H9 (cell line): ENCODE measurements at regions not wholly inside any gene's neighbourhood (a gene's known extent, or its start where the extent isn't known, plus 50 kb on each side); places are given as distances from the start of the nearest gene placed in this dataset.

Experiments used
- DNase-seq: peaks from one replicate; pipeline ENCODE4 v3.0.0-alpha.2; 2017
- H2AFZ ChIP-seq: one replicate; pipeline ENCODE4 v1.6.1; 2013; ENCODE audit warnings: mild to moderate bottlenecking, low read length, control low read depth, moderate library complexity
- H2AK5ac ChIP-seq: 2 replicates; pipeline ENCODE4 v1.6.1; 2013; ENCODE audit warnings: low read length, control low read depth, mixed read lengths; ENCODE audit not compliant: insufficient read length
- H2BK120ac ChIP-seq: one replicate; pipeline ENCODE4 v1.6.1; 2013; ENCODE audit warnings: low read depth, mild to moderate bottlenecking, low read length, control low read depth, inconsistent platforms; ENCODE audit not compliant: poor library complexity, severe bottlenecking
- H2BK12ac ChIP-seq: 2 replicates; pipeline ENCODE4 v1.6.1; 2013; ENCODE audit warnings: low read length, control low read depth, mixed read lengths, low read depth; ENCODE audit not compliant: insufficient read length
- H2BK15ac ChIP-seq: 2 replicates; pipeline ENCODE4 v1.6.1; 2013; ENCODE audit warnings: low read depth, low read length, control low read depth
- H2BK20ac ChIP-seq: one replicate; pipeline ENCODE4 v1.6.1; 2013; ENCODE audit warnings: low read depth, mild to moderate bottlenecking, low read length, control low read depth, inconsistent platforms; ENCODE audit not compliant: poor library complexity, severe bottlenecking
- H2BK5ac ChIP-seq: 2 replicates; pipeline ENCODE4 v1.6.1; 2013; ENCODE audit warnings: low read length, control low read depth, mixed read lengths; ENCODE audit not compliant: insufficient read length
- H3K14ac ChIP-seq: 2 replicates; pipeline ENCODE4 v1.6.1; 2013; ENCODE audit warnings: low read length, control low read depth; ENCODE audit not compliant: insufficient read depth
- H3K18ac ChIP-seq: 2 replicates; pipeline ENCODE4 v1.6.1; 2013; ENCODE audit warnings: low read depth, mild to moderate bottlenecking, mixed read lengths, low read length, control low read depth; ENCODE audit not compliant: insufficient read length
- H3K23ac ChIP-seq: 2 replicates; pipeline ENCODE4 v1.6.1; 2013; ENCODE audit warnings: low read length, control low read depth, mixed read lengths, low read depth; ENCODE audit not compliant: insufficient read length
- H3K23me2 ChIP-seq: 2 replicates; pipeline ENCODE4 v1.6.1; 2013; ENCODE audit warnings: low read depth, mild to moderate bottlenecking, mixed read lengths, low read length, control low read depth; ENCODE audit not compliant: insufficient read length, poor library complexity, severe bottlenecking
- H3K27ac ChIP-seq: 2 replicates; pipeline ENCODE4 v1.5.1; 2013; ENCODE audit warnings: low read length, control low read depth, mixed read lengths, low read depth; ENCODE audit not compliant: insufficient read length
- H3K27me3 ChIP-seq: 2 replicates; pipeline ENCODE4 v1.6.1; 2013; ENCODE audit warnings: low read length, control low read depth, inconsistent platforms; ENCODE audit not compliant: insufficient read depth
- H3K4ac ChIP-seq: 2 replicates; pipeline ENCODE4 v1.6.1; 2013; ENCODE audit warnings: low read depth, mild to moderate bottlenecking, control low read depth, inconsistent platforms, low read length, moderate library complexity
- H3K4me1 ChIP-seq: 2 replicates; pipeline ENCODE4 v1.6.1; 2013; ENCODE audit warnings: low read length, control low read depth, inconsistent platforms; ENCODE audit not compliant: insufficient read depth
- H3K4me2 ChIP-seq: 2 replicates; pipeline ENCODE4 v1.6.1; 2013; ENCODE audit warnings: low read length, control low read depth, mixed read lengths; ENCODE audit not compliant: insufficient read length, insufficient read depth
- H3K56ac ChIP-seq: 2 replicates; pipeline ENCODE4 v1.6.1; 2013; ENCODE audit warnings: low read depth, mild to moderate bottlenecking, mixed read lengths, low read length, control low read depth; ENCODE audit not compliant: insufficient read length
- H3K79me1 ChIP-seq: 2 replicates; pipeline ENCODE4 v1.6.1; 2013; ENCODE audit warnings: low read depth, mild to moderate bottlenecking, moderate library complexity, low read length, control low read depth, inconsistent platforms; ENCODE audit not compliant: insufficient read depth, poor library complexity, severe bottlenecking
- H3K79me2 ChIP-seq: 2 replicates; pipeline ENCODE4 v1.6.1; 2013; ENCODE audit warnings: low read length, control low read depth, inconsistent platforms; ENCODE audit not compliant: insufficient read depth
- H3K9ac ChIP-seq: 2 replicates; pipeline ENCODE4 v1.6.1; 2013; ENCODE audit warnings: low read length, control low read depth, mixed read lengths; ENCODE audit not compliant: insufficient read length; ENCODE audit errors: extremely low read depth
- H3K9me3 ChIP-seq: one replicate; pipeline ENCODE4 v1.6.1; 2013; ENCODE audit warnings: low read depth, low read length, inconsistent platforms; ENCODE audit not compliant: control insufficient read depth
- H3T11ph ChIP-seq: one replicate; pipeline ENCODE4 v1.6.1; 2013; ENCODE audit warnings: mild to moderate bottlenecking, low read length, control low read depth, inconsistent platforms
- H4K20me1 ChIP-seq: one replicate; pipeline ENCODE4 v1.6.1; 2013; ENCODE audit not compliant: control insufficient read depth, insufficient read length, insufficient read depth
- H4K5ac ChIP-seq: 2 replicates; pipeline ENCODE4 v1.6.1; 2013; ENCODE audit warnings: low read depth, mild to moderate bottlenecking, mixed read lengths, low read length, control low read depth; ENCODE audit not compliant: insufficient read length
- H4K8ac ChIP-seq: replicated peaks from 2 replicates; pipeline ENCODE4 v1.6.1; 2013; ENCODE audit warnings: low read length, control low read depth, mixed read lengths, low read depth; ENCODE audit not compliant: insufficient read length
- H4K91ac ChIP-seq: 2 replicates; pipeline ENCODE4 v1.6.1; 2013; ENCODE audit warnings: low read depth, mild to moderate bottlenecking, moderate library complexity, mixed read lengths, low read length, control low read depth; ENCODE audit not compliant: insufficient read length
- H3K27ac Mint-ChIP-seq, 3 experiments: 2 replicates in 2 of 3; 3 replicates in 1 of 3; pipeline ENCODE4 v1.8.0; 2020 to 2021; ENCODE audit warnings: mixed read lengths in 3 of 3, mild to moderate bottlenecking in 1 of 3, moderate library complexity in 1 of 3
- H3K27me3 Mint-ChIP-seq: 2 replicates; pipeline ENCODE4 v1.8.0; 2021; ENCODE audit warnings: low read depth, mild to moderate bottlenecking, moderate library complexity, mixed read lengths
- H3K36me3 Mint-ChIP-seq, 3 experiments: 2 replicates in 2 of 3; 3 replicates in 1 of 3; pipeline ENCODE4 v1.8.0; 2020 to 2021; ENCODE audit warnings: low read depth in 3 of 3, mixed read lengths in 3 of 3; ENCODE audit not compliant: insufficient read depth in 1 of 3
- H3K4me1 Mint-ChIP-seq, 2 experiments: 2 replicates each; pipeline ENCODE4 v1.8.0; 2020; ENCODE audit warnings: mixed read lengths in 2 of 2
- H3K4me3 Mint-ChIP-seq, 2 experiments: 2 replicates in 1 of 2; 3 replicates in 1 of 2; pipeline ENCODE4 v1.8.0; 2020 to 2021; ENCODE audit warnings: mild to moderate bottlenecking in 2 of 2, mixed read lengths in 2 of 2, moderate library complexity in 1 of 2
- H3K9me3 Mint-ChIP-seq, 2 experiments: 2 replicates in 1 of 2; 3 replicates in 1 of 2; pipeline ENCODE4 v1.8.0; 2020; ENCODE audit warnings: mild to moderate bottlenecking in 2 of 2, mixed read lengths in 2 of 2, moderate library complexity in 1 of 2
- WGBS: extraction: QIAGEN DNeasy Blood & Tissue Kit; methylation state at CpG from one replicate; pipeline ENCODE4 v1.1.7; 2013; ENCODE audit warnings: missing lambda C conversion rate, low lambda C conversion rate, mixed read lengths; ENCODE audit not compliant: insufficient read length; ENCODE audit errors: extremely low coverage; 5-methylcytosine and 5-hydroxymethylcytosine counted together
- TF ChIP-seq, protein P1 (sequence below): fragments of 200-600 bp; sonication (generic); conservative IDR thresholded peaks from 3 replicates; pipeline ENCODE4 v1.8.0; 2021; ENCODE audit warnings: antibody characterized with exemption, mild to moderate bottlenecking

DNA sequence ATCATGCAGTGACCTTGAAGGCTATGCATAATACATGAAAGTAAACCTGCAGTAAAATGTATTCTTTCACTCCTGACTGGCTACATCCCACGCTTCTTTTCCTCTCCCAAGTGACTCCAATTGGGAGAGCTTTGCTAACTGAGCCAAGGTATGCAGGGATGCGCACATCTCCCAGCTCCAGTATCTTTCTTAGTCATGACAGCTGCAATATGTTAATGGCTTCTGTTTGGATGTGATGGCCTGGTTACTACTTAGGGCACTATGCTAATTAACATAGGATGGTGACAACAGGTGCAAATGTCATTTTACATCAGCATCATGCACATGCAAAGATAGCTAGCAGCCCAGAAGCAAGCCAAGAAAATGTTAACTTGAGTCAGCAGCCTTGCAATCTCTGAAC lies 134.7 kb downstream of the POU4F1 start:
- H3K4ac ChIP-seq = no peak overlapping the region
- no peak overlapping the region for H2AFZ ChIP-seq
- H3K23ac ChIP-seq = no peak overlapping the region
- no peak overlapping the region for H2BK15ac ChIP-seq
- no peak overlapping the region for H3K9ac ChIP-seq
- TF ChIP-seq, protein P1, sequence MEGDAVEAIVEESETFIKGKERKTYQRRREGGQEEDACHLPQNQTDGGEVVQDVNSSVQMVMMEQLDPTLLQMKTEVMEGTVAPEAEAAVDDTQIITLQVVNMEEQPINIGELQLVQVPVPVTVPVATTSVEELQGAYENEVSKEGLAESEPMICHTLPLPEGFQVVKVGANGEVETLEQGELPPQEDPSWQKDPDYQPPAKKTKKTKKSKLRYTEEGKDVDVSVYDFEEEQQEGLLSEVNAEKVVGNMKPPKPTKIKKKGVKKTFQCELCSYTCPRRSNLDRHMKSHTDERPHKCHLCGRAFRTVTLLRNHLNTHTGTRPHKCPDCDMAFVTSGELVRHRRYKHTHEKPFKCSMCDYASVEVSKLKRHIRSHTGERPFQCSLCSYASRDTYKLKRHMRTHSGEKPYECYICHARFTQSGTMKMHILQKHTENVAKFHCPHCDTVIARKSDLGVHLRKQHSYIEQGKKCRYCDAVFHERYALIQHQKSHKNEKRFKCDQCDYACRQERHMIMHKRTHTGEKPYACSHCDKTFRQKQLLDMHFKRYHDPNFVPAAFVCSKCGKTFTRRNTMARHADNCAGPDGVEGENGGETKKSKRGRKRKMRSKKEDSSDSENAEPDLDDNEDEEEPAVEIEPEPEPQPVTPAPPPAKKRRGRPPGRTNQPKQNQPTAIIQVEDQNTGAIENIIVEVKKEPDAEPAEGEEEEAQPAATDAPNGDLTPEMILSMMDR = no peak
- no peaks in the 10 kb centered on the region for H3K9me3 ChIP-seq
- DNase-seq = no peak
- no peak overlapping the region for H3T11ph ChIP-seq
- no peak overlapping the region for H4K5ac ChIP-seq
- H3K18ac ChIP-seq = no peak overlapping the region
- no peaks in the 10 kb centered on the region for H3K4me1 ChIP-seq
- H3K79me2 ChIP-seq = no peaks in the 10 kb centered on the region
- H4K8ac ChIP-seq = no peak overlapping the region
- H2BK20ac ChIP-seq = no peak overlapping the region
- H3K79me1 ChIP-seq = no peaks in the 10 kb centered on the region
- H3K4me3 Mint-ChIP-seq = no peak overlapping the region
- H2BK120ac ChIP-seq = no peak overlapping the region
- H3K27ac ChIP-seq = no peak overlapping the region
- no CpG with 5 or more reads among the region's 2 CpGs for WGBS
- H3K23me2 ChIP-seq = no peaks in the 10 kb centered on the region
- H2BK5ac ChIP-seq = no peak overlapping the region
- no peaks in the 10 kb centered on the region for H4K20me1 ChIP-seq
- no peak overlapping the region for H3K4me2 ChIP-seq
- H2BK12ac ChIP-seq = no peak overlapping the region
- H3K56ac ChIP-seq = no peak overlapping the region
- no peak overlapping the region for H4K91ac ChIP-seq
- H3K9me3 Mint-ChIP-seq = no peaks in the 10 kb centered on the region
- H3K27ac Mint-ChIP-seq = no peak overlapping the region
- H3K4me1 Mint-ChIP-seq = peaks cover 3 to 10% of the 10 kb centered on the region in 2 experiments; a peak in 3 of 4 replicates
- H3K27me3 Mint-ChIP-seq = no peaks in the 10 kb centered on the region; the same call in 1 of the 2 replicates
- no peak overlapping the region for H2AK5ac ChIP-seq
- H3K14ac ChIP-seq = no peak overlapping the region
- no peaks in the 10 kb centered on the region for H3K36me3 Mint-ChIP-seq
- no peaks in the 10 kb centered on the region for H3K27me3 ChIP-seq
